IMR-90 (cell line): ENCODE measurements at regions not wholly inside any gene's neighbourhood (a gene's known extent, or its start where the extent isn't known, plus 50 kb on each side); places are given as distances from the start of the nearest gene placed in this dataset.

Experiments used
- ATAC-seq: fragments of 200-7000 bp; cut with Tn5 transposase; 2 replicates; pipeline ENCODE4 v1.9.1; 2020; ENCODE audit warnings: low read depth, mild to moderate bottlenecking, moderate library complexity
- BruUV-seq: library from RNA; stranded (reverse); fragments of 400-500 nt; replicated peaks from 2 replicates; lab custom pipeline; 2021; lab: Mats Ljungman, UMichigan
- CTCF ChIA-PET: fragments of 300-600 bp; formaldehyde crosslinking; extraction: SDS; loops from one replicate; lab custom pipeline; 2021; ENCODE audit warnings: antibody characterized with exemption; lab: Yijun Ruan, JAX
- POLR2A ChIA-PET: fragments of 300-600 bp; sonication (Branson Sonifier 250); formaldehyde crosslinking; loops from one replicate; lab custom pipeline; 2022; ENCODE audit warnings: antibody characterized with exemption; ENCODE audit not compliant: unreplicated experiment; lab: Charles Lee
- DNase-seq: peaks from one replicate; pipeline ENCODE4 v3.0.0; 2013
- H2AFZ ChIP-seq: replicated peaks from 2 replicates; pipeline ENCODE3; 2013; ENCODE audit warnings: low read length, mild to moderate bottlenecking; ENCODE audit not compliant: poor library complexity
- H2AK5ac ChIP-seq: 2 replicates; pipeline ENCODE4 v1.6.1; 2013; ENCODE audit warnings: low read depth, low read length, inconsistent platforms
- H2AK9ac ChIP-seq: replicated peaks from 2 replicates; pipeline ENCODE3; 2013; ENCODE audit warnings: mild to moderate bottlenecking, low read depth, low read length, moderate library complexity; ENCODE audit not compliant: poor library complexity
- H2BK120ac ChIP-seq: 2 replicates; pipeline ENCODE4 v1.6.1; 2013; ENCODE audit warnings: low read depth, low read length, inconsistent platforms
- H2BK15ac ChIP-seq: 3 replicates; pipeline ENCODE4 v1.6.1; 2013; ENCODE audit warnings: low read depth, low read length, inconsistent platforms
- H2BK20ac ChIP-seq: 2 replicates; pipeline ENCODE4 v1.6.1; 2013; ENCODE audit warnings: low read depth, mild to moderate bottlenecking, inconsistent platforms, low read length, moderate library complexity
- H2BK5ac ChIP-seq: 2 replicates; pipeline ENCODE4 v1.6.1; 2013; ENCODE audit warnings: mild to moderate bottlenecking, low read depth, low read length, inconsistent platforms; ENCODE audit not compliant: poor library complexity, severe bottlenecking
- H3K14ac ChIP-seq: replicated peaks from 2 replicates; pipeline ENCODE4 v1.6.1; 2013; ENCODE audit warnings: low read depth, low read length, inconsistent platforms
- H3K18ac ChIP-seq: 2 replicates; pipeline ENCODE4 v1.6.1; 2013; ENCODE audit warnings: low read depth, low read length, control low read depth
- H3K23ac ChIP-seq: 2 replicates; pipeline ENCODE4 v1.6.1; 2013; ENCODE audit warnings: low read depth, low read length, inconsistent platforms
- H3K27ac ChIP-seq: 2 replicates; pipeline ENCODE4 v1.5.1; 2013; ENCODE audit warnings: mild to moderate bottlenecking, control low read depth, low read length; ENCODE audit not compliant: insufficient read depth
- H3K27me3 ChIP-seq: 2 replicates; pipeline ENCODE4 v1.6.1; 2013; ENCODE audit warnings: low read length; ENCODE audit not compliant: control insufficient read depth, insufficient read depth
- H3K36me3 ChIP-seq: 2 replicates; pipeline ENCODE4 v1.6.1; 2013; ENCODE audit warnings: low read length, mixed read lengths; ENCODE audit not compliant: control insufficient read depth, insufficient read depth
- H3K4ac ChIP-seq: 2 replicates; pipeline ENCODE4 v1.6.1; 2013; ENCODE audit warnings: low read depth, low read length, inconsistent platforms
- H3K4me1 ChIP-seq: 2 replicates; pipeline ENCODE4 v1.6.1; 2013; ENCODE audit warnings: low read length, mixed read lengths; ENCODE audit not compliant: control insufficient read depth, insufficient read depth
- H3K4me2 ChIP-seq: 2 replicates; pipeline ENCODE4 v1.6.1; 2013; ENCODE audit warnings: low read depth, mild to moderate bottlenecking, control low read depth, low read length, moderate library complexity
- H3K4me3 ChIP-seq: 2 replicates; pipeline ENCODE4 v1.5.1; 2013; ENCODE audit warnings: low read depth, mild to moderate bottlenecking, control low read depth, low read length, moderate library complexity; ENCODE audit not compliant: insufficient read depth
- H3K56ac ChIP-seq: 2 replicates; pipeline ENCODE4 v1.6.1; 2013; ENCODE audit warnings: low read length, inconsistent platforms; ENCODE audit not compliant: insufficient read depth; ENCODE audit errors: extremely low read depth
- H3K79me1 ChIP-seq, 2 experiments: 2 replicates each; pipeline ENCODE4 v1.6.1; 2013; ENCODE audit warnings: low read length in 2 of 2, inconsistent platforms in 1 of 2, low read depth in 1 of 2
- H3K9ac ChIP-seq: 2 replicates; pipeline ENCODE4 v1.6.1; 2013; ENCODE audit warnings: low read depth, low read length, control low read depth
- H3K9me1 ChIP-seq: 2 replicates; pipeline ENCODE4 v1.6.1; 2013; ENCODE audit warnings: low read length, inconsistent platforms; ENCODE audit not compliant: insufficient read depth
- H3K9me3 ChIP-seq: 2 replicates; pipeline ENCODE4 v1.6.1; 2013; ENCODE audit warnings: low read length; ENCODE audit not compliant: control insufficient read depth, insufficient read depth
- H4K20me1 ChIP-seq: 2 replicates; pipeline ENCODE4 v1.6.1; 2013; ENCODE audit warnings: low read length, inconsistent platforms; ENCODE audit not compliant: insufficient read depth
- H4K5ac ChIP-seq: 2 replicates; pipeline ENCODE4 v1.6.1; 2013; ENCODE audit warnings: mild to moderate bottlenecking, low read depth, low read length, control low read depth
- H4K8ac ChIP-seq, 2 experiments: 2 replicates each; pipeline ENCODE4 v1.6.1; 2013; ENCODE audit warnings: low read depth in 2 of 2, low read length in 2 of 2, control low read depth in 1 of 2, inconsistent platforms in 1 of 2
- H4K91ac ChIP-seq: 2 replicates; pipeline ENCODE4 v1.6.1; 2013; ENCODE audit warnings: low read depth, low read length, inconsistent platforms; ENCODE audit not compliant: insufficient read depth
- BHLHE40 ChIP-seq: fragments of 150-350 bp; IDR thresholded peaks from 2 replicates; pipeline ENCODE4 v1.6.1; 2016; ENCODE audit warnings: mild to moderate bottlenecking, low read depth, low read length
- MAZ ChIP-seq: IDR thresholded peaks from 2 replicates; pipeline ENCODE4 v1.6.1; 2012; ENCODE audit warnings: low read depth, mild to moderate bottlenecking, low read length, improper control_type of control experiment, moderate library complexity, borderline replicate concordance
- dilution Hi-C: fragments of 300-500 bp; cut with HindIII; formaldehyde crosslinking; loops from one replicate; pipeline ENCODE4 v1.14.3; 2018; ENCODE audit warnings: low sequenced_read_pairs; ENCODE audit not compliant: unreplicated experiment
- in situ Hi-C: fragments of 300-500 bp; cut with MboI; formaldehyde crosslinking; loops from 3 replicates; pipeline ENCODE4 v1.14.3; 2019; ENCODE audit warnings: low sequenced_read_pairs, inconsistent platforms, mixed read lengths
- intact Hi-C: fragments of 100-400 bp; cut with micrococcal nuclease; formaldehyde crosslinking; loops from 2 replicates; pipeline ENCODE4 v1.10.0; 2022

DNA sequence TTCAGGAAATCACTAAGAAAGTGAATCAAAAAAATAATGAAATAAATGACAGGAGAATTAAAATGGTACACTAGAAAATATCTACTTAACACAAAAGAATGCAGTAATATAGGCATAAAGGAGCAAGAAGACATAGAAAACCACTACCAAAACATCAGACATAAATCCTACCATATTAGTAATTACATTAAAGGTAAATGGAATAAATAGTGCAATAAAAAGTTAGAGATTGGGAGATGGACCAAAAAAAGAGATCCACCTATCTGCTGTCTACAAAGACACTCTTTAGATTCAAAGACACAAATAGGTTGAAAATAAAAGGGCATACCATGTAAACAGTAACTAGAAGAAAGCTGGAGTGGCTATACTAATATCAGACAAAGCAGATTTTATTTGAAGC lies 167.0 kb upstream of the SAMSN1 start:
- POLR2A ChIA-PET = no interaction called here
- in situ Hi-C loops = no loop called here
- Histone ChIP-seq H4K5ac (no peak overlapping the region), H2BK120ac (no peak overlapping the region), H4K20me1 (no peaks in the 10 kb centered on the region), H2BK20ac (no peak overlapping the region), H2BK5ac (no peak overlapping the region), H3K4me3 (no peak overlapping the region), H2BK15ac (no peak overlapping the region), H2AK9ac (no peak overlapping the region), H4K91ac (no peak overlapping the region), H3K36me3 (no peaks in the 10 kb centered on the region), H2AFZ (no peak overlapping the region), H3K14ac (no peak overlapping the region), H3K56ac (no peak overlapping the region), H3K18ac (no peak overlapping the region), H3K27me3 (no peaks in the 10 kb centered on the region), H2AK5ac (no peak overlapping the region), H3K23ac (no peak overlapping the region), H3K4me2 (no peak overlapping the region), H3K9ac (no peak overlapping the region), H3K79me1 (no peaks in the 10 kb centered on the region), H3K4ac (no peak overlapping the region), H3K9me1 (no peaks in the 10 kb centered on the region), H4K8ac (no peak overlapping the region), H3K27ac (no peak overlapping the region), H3K9me3 (no peaks in the 10 kb centered on the region), H3K4me1 (no peaks in the 10 kb centered on the region)
- intact Hi-C loops = no loop called here
- ATAC-seq (no peak), DNase-seq (no peak)
- no peak for TF ChIP-seq MAZ
- no peak for TF ChIP-seq BHLHE40
- dilution Hi-C loops = no loop called here
- no TSS peak for BruUV-seq
- CTCF ChIA-PET = interaction anchor here (0.9 kb wide), 1 partner anchor 32 kb away, joined by 3 read pairs; no protein-coding TSS in a partner anchor
